ENCODE measurements at regions not wholly inside any gene's neighbourhood (a gene's known extent, or its start where the extent isn't known, plus 50 kb on each side); places are given as distances from the start of the nearest gene placed in this dataset.

- TF ChIP-seq CTCF (conservative IDR thresholded peaks at IDR 0.05; ENCODE audit: low read depth, low read length) (no peak), EZH2 (IDR thresholded peaks at IDR 0.05; ENCODE audit: borderline replicate concordance, low read depth, low read length, poor library complexity, severe bottlenecking) (no peak)
Observed at GRCh38 chr18:77397056-77397455, 147.4 kb downstream of the GALR1 start.
